COLO829 (cell line): ENCODE measurements at regions not wholly inside any gene's neighbourhood (a gene's known extent, or its start where the extent isn't known, plus 50 kb on each side); places are given as distances from the start of the nearest gene placed in this dataset.

Experiments used
- DNase-seq: peaks from one replicate; pipeline ENCODE4 v3.0.0; 2012; ENCODE audit warnings: low spot score

DNA sequence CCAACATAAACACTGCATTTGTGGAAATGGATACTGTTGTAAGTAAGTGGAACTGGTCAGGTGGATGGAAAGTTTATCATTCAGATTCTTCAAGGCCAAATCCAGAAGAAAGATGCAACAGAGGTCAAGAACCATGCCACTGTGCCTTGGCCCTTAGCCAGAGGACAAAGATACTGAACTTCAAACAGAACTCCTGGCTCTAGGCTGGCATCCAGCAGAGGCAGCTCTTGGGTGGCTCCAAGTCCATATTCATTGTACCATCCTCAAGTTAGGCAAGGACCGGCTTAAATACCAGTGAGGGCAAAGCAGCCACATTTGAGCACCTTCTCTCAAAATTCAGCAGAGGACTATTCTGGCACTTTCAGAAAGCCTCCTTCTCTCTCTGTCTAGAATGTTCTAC, 53.2 kb downstream of the DNAAF9 start:
- DNase-seq = no peak

GRCh38 chr20:3353646-3354045, 53.8 kb downstream of the DNAAF9 start:
- DNase-seq = no peak

DNA sequence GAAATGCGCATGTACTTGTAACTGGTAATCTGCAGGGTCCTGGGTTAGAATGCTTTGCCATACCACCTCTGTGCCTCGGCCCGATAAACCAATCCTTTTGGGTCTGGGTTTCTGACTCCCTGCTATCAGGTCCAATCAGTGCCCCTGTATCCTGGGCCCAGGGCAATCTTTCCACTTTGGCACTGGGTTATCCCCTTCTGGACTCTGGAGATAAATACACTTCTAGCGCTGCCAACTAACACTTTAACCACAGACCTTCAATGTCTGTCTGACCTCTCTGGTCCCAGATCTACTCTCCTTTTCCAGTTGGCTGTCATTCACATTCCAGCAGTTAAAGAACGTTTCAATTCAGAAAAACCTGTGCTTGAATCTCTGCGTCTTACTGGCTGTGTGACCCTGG, 55.3 kb downstream of the DNAAF9 start:
- DNase-seq = no peak

GRCh38 chr20:3350422-3350821, 57.0 kb downstream of the DNAAF9 start:
- no peak for DNase-seq

- no peak for DNase-seq
Measured at GRCh38 chr20:3349786-3350185, 57.7 kb downstream of the DNAAF9 start.

- no peak for DNase-seq
Measured at GRCh38 chr20:3342766-3343165, 64.7 kb downstream of the DNAAF9 start.

DNA sequence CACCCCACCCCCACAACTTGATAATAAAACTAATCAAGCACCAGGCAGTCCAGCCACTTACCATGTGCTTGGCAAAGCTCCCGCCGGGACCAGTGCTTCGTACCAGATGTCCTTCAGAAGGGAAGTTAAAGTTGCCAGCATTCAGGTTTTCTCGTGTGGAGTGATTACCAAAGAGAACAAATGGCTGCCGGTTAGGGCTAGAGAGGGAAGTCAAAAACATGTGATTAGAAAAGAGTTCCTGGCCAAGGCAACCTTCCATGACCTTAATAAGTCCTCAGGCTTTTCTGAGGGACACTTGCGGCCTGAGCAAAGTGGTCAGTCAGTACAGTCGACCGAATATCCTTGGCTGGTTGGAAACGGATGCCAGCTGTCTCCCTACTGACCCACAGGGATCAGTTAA, 67.0 kb downstream of the DNAAF9 start:
- DNase-seq = no peak

DNA sequence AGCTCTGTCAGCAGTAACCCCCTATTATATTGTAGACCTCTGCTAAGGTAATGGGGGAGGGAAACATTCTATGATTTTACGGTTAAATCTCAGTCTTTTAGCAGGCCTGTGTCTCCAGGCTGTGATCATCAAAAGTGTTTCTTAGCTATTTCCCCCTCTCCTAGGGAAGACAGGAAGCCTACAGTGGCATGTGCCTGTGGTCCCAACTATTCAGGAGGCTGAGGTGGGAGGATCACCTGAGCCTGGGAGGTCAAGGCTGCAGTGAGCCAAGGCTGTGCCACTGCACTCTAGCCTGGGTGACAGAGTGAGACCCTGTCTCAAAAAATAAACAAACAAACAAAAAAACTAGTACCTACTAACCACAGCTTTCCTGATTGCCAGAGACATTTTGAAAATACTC, 67.9 kb downstream of the DNAAF9 start:
- DNase-seq = no peak

- DNase-seq = no peak
Measured at GRCh38 chr20:3339076-3339475, 68.4 kb downstream of the DNAAF9 start.

DNA sequence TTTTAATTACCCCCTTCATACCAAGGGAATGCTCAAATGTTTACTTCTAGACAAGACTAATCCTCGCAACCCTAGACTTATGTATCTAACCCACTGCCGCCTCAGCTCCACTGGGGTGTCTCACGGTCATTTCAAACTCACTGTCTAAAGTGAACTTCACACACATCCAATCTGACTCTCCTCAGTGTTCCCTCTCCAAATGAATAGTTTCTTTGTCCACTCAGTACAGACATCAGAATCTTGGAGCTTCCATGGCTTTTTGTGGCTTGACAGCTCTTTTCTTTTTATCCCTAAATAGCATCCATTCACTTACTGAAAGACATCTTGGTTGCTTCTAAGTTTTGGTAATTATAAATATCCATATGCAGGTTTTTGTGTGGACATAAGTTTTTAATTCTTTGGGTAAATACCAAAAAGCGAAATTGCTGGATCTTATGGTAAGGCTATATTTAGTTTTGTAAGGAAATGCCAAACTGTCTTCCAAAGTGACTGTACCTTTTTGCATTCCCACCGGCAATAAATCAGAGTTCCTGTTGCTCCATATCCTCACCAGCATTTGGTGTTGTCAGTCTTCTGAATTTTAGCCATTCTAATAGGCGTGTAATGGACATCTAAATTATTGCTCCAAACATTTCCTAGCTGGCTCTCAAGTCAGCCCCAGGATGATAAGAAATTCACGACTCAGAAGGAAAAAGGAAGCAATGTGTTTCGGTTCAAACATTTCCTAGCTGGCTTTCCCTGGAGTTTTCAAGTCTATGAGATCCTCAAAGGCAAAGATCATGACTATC, 73.1 kb downstream of the DNAAF9 start:
- DNase-seq = peak; percentile 91

DNA sequence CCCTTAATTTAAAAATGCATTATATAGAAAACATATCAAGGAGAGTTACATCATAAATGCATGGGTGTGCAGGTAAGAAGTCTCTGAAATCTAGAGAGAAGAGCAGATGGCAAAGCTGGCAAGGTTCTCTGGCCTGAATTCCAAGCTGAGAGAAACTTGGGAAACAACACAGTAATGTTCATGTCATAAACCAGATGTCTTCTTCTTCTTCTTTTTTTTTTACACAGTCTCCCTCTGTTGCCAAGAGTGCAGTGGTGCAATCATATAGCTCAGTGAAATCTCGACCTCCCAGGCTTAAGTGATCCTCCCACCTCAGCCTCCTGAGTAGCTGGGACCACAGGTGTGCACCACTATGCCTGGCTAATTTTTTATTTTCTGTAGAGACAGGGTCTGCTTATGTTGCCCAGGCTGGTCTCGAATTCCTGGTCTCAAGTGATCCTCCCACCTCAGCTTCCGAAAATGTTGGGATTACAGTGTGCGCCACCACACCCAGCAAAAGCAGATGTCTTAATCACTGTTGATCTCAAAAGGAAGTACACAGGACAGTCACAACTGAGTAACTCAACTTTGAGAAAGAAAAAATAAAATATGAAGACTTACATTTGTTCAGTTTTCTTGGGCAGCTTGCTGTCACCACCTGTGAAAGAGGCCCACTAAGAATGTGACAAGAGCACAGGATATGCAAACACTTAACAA, 77.3 kb downstream of the DNAAF9 start:
- no peak for DNase-seq

DNA sequence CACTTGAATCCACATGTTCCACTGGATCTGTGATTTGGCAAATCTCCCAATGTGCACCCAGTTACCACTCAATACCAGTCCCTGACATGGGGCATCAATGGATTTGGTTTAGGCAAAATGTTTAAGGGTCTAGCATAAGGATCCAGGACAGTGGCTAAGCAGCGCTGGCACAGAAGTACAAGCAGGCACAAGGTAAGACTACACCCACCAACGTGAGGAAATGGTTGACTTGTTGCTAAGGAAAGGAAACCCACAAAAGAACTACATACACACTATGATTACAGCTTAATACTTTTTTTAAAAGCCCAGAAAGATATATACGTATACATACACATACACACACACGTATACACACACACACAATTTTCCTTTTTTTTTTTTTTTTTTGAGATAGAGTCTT, 79.0 kb downstream of the DNAAF9 start:
- no peak for DNase-seq

GRCh38 chr20:3326779-3327521, 80.5 kb downstream of the DNAAF9 start:
- no peak for DNase-seq

DNA sequence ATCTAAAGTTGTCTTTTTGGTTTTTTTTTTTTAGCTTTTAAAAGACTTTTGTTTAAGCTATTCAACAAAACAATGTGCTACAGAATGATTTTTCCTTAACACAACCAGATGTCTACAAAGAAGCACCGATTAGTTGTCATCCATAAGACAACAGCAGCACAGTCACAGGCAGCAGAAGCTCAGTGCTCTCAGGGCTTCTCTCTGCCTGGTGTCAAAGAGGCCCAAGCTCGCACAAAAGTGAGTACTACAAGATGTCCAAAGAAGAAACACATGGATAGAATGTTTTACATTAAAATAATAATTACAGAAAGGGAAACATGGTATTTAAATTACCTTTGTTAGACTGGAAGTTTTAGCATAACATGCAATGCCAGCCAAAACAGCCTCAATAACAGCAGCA, 81.6 kb downstream of the DNAAF9 start:
- no peak for DNase-seq

DNA sequence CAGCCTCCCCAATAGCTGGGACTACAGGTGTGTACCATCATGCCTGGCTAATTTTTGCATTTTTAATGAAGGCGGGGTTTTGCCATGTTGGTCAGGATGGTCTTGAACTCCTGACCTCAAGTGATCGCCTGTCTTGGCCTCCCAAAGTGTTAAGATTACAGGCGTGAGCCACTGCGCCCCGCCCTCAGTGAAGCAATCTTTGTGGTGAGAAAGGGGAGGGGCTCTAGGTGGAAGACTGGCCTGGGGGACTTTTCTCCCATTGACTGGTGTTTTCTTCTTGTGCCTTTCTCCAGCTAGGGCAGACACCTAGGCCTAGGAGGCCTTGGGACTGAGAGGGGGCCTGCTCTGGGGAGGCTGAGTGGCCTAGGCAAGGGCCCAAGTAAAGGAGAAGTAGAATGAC, 84.1 kb downstream of the DNAAF9 start:
- DNase-seq = no peak

DNA sequence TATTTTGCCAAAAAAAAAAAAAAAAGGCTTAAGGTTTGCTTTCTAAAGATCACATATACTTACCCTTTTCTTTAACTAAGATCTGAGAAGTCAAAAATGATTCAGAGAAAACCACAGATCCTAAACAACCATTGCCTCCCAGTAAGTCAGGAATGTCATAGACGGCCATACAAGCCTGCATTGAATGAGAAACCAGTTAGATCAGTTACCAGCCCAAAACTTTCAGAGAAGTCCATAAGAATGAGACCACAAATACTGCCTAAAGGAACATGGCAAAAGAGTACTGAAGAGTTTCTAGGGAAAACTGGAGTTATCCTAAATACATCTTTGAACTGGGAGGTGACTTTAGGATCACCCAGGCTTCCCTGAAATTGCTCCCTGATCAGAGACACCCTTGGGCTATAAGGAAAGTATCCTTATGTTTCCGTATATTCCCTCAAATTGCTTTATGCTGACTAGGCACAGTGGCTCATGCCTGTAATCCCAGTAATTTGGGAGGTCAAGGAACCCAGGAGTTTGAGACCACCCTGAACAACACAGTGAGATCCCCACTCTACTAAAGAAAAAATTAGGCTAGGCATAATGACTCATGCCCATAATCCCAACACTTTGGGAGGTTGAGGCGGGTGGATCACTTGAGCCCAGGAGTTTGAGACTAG, 79.4 kb upstream of the SLC4A11 start:
- no peak for DNase-seq

DNA sequence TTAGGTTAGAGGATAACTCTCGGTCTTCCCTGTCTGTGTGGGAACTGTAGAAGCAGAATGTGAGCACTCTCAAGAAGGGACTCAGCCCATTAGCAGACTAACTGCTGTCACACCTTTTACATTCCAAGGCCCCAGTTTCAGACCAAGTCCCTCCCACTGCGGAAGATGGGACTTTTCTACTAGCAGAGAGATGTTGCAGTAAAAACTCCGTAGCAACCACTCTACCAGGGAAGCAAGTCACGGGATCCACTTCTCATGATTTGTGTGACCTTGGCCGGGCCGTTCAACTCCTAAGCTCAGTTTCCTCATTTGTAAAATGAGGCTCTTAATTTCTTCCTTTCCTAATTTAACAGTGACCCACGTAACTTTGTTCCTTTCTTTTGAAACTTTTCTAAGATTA, 77.1 kb upstream of the SLC4A11 start:
- no peak for DNase-seq

DNA sequence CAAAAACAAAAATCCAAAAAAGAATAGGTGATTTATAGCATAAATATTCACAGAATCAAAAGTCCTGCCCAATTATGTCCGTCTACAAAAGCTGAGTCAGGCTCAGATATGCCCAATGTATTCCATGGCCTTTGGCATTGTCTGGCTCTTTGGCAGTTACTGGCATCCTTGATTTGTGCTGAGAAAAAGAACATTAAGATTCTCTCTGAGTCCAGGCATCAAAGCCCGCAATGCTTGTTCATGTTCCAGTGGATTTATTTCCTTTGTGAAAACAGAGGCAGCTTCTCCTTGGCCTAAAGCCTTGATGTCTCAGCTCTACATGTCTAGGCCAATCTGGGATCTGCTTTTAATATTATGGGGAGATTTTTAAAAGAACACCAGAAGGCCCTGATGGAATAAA, 76.1 kb upstream of the SLC4A11 start:
- no peak for DNase-seq

GRCh38 chr20:3314391-3314790, 75.4 kb upstream of the SLC4A11 start:
- no peak for DNase-seq

DNA sequence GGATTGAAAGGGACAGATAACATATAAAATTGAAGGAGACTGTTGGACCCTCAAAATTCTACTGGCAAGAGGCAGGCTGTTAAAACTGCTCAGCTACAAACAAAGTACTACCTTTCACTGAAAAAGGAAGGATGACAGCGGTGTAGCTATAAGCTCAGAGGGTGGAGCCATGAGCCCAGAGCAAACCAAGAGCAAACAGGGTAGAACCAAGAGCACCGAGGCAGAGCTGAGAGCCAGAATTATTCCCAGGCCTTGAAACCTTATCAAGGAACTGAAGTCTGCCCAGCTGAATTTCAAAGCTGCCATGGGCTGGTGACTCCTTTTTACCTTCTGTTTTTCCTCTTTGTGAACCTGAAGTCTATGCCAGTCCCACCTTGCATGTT, 74.7 kb upstream of the SLC4A11 start:
- DNase-seq = no peak

- peak; percentile 57 for DNase-seq
Measured at GRCh38 chr20:3312940-3313682, 74.1 kb upstream of the SLC4A11 start.

DNA sequence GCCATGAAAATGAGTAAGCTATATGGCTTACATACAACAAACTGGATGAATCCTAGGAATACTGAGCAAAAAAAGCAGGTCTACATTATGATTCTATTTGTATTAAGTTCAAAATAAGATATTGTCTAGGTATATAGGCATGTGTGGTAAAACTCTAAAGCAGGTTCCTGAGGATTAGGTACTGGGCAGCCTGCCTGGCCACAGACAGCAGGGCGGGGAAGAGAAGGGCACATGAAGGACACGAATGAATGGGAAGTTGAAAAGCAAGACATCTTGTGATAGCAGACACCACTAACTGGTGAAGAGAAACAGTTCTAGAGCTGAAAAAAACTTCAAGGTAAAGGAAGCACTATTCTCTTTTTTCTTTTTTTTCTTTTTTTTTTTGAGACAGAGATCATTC, 72.6 kb upstream of the SLC4A11 start:
- no peak for DNase-seq
